Heart left ventricle (tissue), 13 donors: ENCODE measurements at regions not wholly inside any gene's neighbourhood (a gene's known extent, or its start where the extent isn't known, plus 50 kb on each side); places are given as distances from the start of the nearest gene placed in this dataset.

Source experiments
- POLR2A ChIP-seq, 2 donors: fragments of 450-650 bp; IDR thresholded peaks; one replicate each; pipeline ENCODE4 v1.6.1; 2017; ENCODE audit warnings: antibody characterized with exemption in 2 of 2, mild to moderate bottlenecking in 2 of 2, moderate library complexity in 2 of 2
- TF ChIP-seq, protein P1 (sequence below), 12 donors: fragments of 200-600 bp; sonication (generic) in 4 of 12; IDR thresholded peaks; one replicate each; pipeline versions ENCODE4 v1.5.0 to v1.8.0; 2018 to 2022; ENCODE audit warnings: antibody characterized with exemption in 12 of 12, mild to moderate bottlenecking in 5 of 12
- donor health status: ischemic (EF 13 %, LVEDD 7.1; RV severe dilation, severe dysfunction).
- donor health status: DM: no; HTN: yes; CAD: no.
- donor health status: DM: no; HTN: no; CAD: no.
- donor health status: ischemic (EF 25% LVEDD 6.9; RV normal size, moderate dysfunction).
- donor health status: ischemic (EF 25% LVEDD 5.7; RV mildly dilated, moderate dysfunction).
- donor health status: ischemic (EF 35%, LVEDD 5.7; RV mildly dilated, moderate dysfunction).
- donor health status: nonischemic (EF 11% LVEDD 7.7; RV severe dilation, severe dysfunction).
- donor health status: DM: yes; HTN: yes; CAD: no.
- donor health status: PGD.
- donor health status: ischemic (EF 29% LVEDD 5.4; RV normal size, mild dysfunction).
- donor health status: nonischemic (EF 23%, LVEDD 6.1; RV moderate dilation, normal function).

GRCh38 chr7:17674166-17674942 lies 265.9 kb downstream of the SNX13 start:
- TF ChIP-seq, protein P1, sequence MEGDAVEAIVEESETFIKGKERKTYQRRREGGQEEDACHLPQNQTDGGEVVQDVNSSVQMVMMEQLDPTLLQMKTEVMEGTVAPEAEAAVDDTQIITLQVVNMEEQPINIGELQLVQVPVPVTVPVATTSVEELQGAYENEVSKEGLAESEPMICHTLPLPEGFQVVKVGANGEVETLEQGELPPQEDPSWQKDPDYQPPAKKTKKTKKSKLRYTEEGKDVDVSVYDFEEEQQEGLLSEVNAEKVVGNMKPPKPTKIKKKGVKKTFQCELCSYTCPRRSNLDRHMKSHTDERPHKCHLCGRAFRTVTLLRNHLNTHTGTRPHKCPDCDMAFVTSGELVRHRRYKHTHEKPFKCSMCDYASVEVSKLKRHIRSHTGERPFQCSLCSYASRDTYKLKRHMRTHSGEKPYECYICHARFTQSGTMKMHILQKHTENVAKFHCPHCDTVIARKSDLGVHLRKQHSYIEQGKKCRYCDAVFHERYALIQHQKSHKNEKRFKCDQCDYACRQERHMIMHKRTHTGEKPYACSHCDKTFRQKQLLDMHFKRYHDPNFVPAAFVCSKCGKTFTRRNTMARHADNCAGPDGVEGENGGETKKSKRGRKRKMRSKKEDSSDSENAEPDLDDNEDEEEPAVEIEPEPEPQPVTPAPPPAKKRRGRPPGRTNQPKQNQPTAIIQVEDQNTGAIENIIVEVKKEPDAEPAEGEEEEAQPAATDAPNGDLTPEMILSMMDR (IDR thresholded peaks at IDR 0.05): no peak
- no peak for TF ChIP-seq POLR2A (IDR thresholded peaks at IDR 0.05)
